ENCODE measurements at regions not wholly inside any gene's neighbourhood (a gene's known extent, or its start where the extent isn't known, plus 50 kb on each side); places are given as distances from the start of the nearest gene placed in this dataset.

DNA sequence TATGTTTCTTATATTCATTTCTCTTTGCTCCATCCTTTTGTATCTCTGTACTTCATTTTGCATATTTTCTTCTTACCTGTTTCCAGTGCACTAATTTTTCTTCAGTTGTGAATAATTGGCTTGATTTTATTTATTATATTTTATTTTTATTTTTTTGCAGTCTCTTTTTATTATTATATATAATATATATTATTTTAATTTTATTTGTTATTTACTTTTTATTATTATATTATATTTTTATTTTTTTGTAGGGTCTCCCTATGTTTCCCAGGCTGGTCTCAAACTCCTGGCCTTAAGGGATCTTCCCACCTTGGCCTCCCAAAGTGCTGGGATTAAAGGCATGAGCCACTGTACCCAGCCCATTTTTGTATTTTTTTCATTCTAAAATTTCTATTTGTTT lies 213.1 kb upstream of the TSC22D2 start:
- Mint-ChIP-seq H3K27me3 (ENCODE audit: low read depth) (peaks cover 18% of the 10 kb centered on the region), H3K9me3 (no peaks in the 10 kb centered on the region), H3K4me3 (no peak overlapping the region), H3K4me1 (ENCODE audit: low read depth) (no peaks in the 10 kb centered on the region), H3K36me3 (ENCODE audit: low read depth) (no peaks in the 10 kb centered on the region), H3K27ac (no peak overlapping the region)

DNA sequence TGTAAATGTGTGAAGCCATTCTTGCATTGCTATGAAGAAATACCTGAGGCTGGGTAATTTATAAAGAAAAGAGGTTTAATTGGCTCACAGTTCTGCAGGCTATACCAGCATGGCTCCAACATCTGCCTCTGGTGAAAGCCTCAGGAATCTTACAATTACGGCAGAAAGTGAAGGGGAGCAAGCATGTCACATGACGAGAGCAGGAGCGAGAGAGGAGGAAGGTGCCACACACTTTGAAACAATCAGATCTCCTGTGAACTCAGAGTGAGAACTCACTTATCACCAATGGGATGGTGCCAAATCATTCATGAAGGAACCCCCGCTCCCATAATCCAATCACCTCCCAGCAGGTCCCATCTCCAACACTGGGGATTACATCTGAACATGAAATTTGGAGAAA lies 213.6 kb upstream of the TSC22D2 start:
- Mint-ChIP-seq H3K36me3 (ENCODE audit: low read depth) (no peaks in the 10 kb centered on the region), H3K27me3 (ENCODE audit: low read depth) (peaks cover 15% of the 10 kb centered on the region), H3K4me3 (no peak overlapping the region), H3K9me3 (no peaks in the 10 kb centered on the region), H3K4me1 (ENCODE audit: low read depth) (no peaks in the 10 kb centered on the region), H3K27ac (no peak overlapping the region)

DNA sequence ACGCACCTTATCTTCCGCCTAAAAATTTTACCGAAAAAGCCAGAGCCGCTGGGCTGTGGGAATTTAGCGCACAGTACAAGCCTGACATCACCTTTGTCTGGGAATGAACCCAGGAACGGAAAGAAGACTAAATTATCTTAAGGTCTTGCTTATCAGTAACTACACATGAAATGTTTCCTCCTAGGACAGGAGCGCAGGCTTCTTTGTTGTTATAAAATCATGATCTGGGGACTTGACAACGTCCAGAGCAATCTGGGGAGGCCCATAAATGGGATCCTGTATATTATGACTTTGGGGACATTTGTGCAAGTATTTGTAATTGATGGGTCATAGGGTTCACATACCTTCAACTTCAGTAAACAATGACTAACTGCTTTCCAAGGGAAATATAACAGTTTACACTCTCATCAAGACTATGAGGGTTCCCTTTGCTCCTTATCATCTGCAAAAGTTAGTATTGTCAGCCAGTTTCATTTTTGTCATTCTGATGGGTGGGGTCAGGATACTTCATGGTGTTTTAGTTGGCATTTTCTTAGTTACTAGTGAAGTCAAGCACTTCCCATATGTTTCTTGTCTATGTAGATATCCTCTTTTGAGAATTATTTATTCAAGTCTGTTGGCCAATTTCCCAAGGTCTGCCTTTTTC lies 213.9 kb upstream of the PFN2 start:
- H3K27ac Mint-ChIP-seq: no peak overlapping the region
- peaks cover 13% of the 10 kb centered on the region for H3K27me3 Mint-ChIP-seq (ENCODE audit: low read depth)
- H3K9me3 Mint-ChIP-seq: no peaks in the 10 kb centered on the region
- no peaks in the 10 kb centered on the region for H3K4me1 Mint-ChIP-seq (ENCODE audit: low read depth)
- H3K36me3 Mint-ChIP-seq (ENCODE audit: low read depth): no peaks in the 10 kb centered on the region
- H3K4me3 Mint-ChIP-seq: no peak overlapping the region

DNA sequence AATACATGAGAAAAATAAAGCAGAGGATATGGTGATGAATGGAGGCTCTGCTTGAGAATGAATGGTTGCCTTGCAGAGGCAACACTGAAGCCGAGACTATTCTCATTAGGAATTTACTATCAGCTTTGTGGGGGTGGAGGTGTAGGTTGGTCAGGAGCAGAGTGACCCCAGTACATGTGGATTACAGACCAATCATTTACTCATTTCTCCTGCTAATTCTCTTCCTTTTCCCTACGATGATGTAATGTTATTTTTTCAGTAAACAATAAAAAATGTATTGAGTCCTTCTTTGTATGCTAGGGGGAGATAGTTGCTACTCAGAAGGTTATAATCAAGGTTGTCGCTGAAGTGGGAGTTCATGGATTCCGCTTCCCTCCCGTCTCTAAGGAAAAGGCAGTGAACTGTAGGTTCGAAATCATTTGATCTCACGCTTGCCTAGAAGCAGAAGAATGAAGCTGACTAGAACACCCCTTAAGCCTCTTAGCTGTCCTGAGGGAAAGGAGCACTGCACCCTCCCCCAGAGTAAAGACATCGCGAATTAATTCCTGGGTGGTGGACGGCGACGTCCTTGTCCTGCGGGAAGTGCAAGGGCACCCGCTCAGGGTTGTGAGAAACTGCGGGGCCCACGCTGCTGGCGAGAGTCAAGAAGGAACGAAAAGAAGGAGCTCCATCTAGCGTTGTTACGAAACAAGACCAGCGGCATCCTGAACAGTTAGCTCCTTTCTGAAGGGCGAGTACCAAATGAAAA lies 213.2 kb upstream of the PFN2 start:
- H3K27ac Mint-ChIP-seq: no peak overlapping the region
- H3K9me3 Mint-ChIP-seq: no peaks in the 10 kb centered on the region
- no peaks in the 10 kb centered on the region for H3K4me1 Mint-ChIP-seq (ENCODE audit: low read depth)
- no peaks in the 10 kb centered on the region for H3K36me3 Mint-ChIP-seq (ENCODE audit: low read depth)
- H3K27me3 Mint-ChIP-seq (ENCODE audit: low read depth): peaks cover 10% of the 10 kb centered on the region
- H3K4me3 Mint-ChIP-seq: no peak overlapping the region

DNA sequence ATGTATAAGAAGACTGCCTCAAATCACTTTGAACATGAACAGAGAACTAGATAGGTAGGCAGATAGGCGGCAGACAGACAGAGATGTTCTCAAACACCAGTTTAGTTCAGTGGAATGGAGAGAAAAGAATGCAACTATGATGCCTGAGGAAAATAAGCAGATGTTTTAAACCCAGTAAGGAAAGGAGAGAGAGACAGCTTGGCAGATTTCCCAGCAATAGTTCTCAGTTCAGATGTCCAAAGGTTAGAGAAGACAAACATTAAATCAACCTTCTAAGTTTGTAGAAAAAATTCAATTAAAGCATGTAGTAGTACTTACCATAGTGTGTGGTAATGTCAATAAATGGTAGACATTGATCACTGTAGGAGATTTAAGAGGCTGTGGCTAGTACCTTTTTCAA lies 209.6 kb upstream of the PFN2 start:
- Mint-ChIP-seq H3K4me3 (no peak overlapping the region), H3K9me3 (no peaks in the 10 kb centered on the region), H3K36me3 (ENCODE audit: low read depth) (no peaks in the 10 kb centered on the region), H3K4me1 (ENCODE audit: low read depth) (no peaks in the 10 kb centered on the region), H3K27me3 (ENCODE audit: low read depth) (no peaks in the 10 kb centered on the region), H3K27ac (no peak overlapping the region)

DNA sequence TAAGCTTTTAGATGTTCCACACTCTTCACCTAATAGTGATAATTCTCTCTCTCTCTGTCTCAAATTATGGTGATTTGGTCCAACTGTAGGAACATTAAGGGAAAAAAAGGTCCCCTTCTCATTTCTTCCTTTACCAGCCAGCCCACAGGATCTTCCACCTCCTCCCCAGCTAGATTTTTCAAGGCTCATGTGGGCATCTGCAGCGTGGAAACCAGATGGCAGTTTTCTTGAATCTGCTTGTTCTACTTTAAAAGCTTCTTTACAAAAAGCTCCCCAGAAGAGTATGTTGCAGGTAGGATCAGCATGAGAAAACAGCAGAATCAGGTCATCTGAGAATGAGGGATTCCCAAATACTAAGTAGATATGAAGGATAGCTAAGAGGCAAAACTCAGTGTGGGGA lies 208.6 kb upstream of the PFN2 start:
- no peaks in the 10 kb centered on the region for H3K36me3 Mint-ChIP-seq (ENCODE audit: low read depth)
- H3K27me3 Mint-ChIP-seq (ENCODE audit: low read depth): peaks cover 6% of the 10 kb centered on the region
- H3K4me1 Mint-ChIP-seq (ENCODE audit: low read depth): no peaks in the 10 kb centered on the region

DNA sequence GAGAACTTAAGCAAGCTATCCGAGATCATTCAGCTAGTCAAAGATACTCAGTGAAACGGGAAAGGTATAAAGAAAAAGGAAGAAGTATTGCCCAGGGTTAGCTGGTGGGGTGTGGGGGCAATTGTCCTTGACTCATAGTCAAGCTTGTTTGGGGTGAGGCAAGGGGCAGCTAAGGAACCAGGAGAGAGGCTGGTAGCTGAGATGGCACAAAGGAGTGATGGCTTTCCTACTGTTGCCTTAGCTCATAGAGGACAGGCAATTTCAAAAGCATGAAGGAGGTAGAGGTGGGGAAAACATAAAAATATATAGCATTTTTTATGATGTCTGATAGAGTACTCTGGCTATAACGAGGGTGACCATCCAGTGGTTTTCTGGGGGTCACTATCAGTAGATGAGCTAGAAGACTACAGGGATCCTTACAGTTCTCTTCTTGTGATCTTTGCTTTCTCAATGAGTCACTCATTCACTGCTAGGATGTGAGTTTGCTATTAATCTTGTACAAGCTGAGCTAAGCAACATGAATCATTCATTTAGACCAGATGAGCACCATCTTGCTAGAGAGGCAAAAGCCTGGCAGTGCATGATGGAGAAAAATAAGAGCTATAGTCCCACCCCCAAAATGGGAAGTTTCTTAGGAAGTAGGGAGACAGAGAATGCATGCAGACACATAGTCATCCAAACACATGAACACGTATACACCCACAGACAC lies 207.1 kb upstream of the PFN2 start:
- peaks cover 6% of the 10 kb centered on the region for H3K27me3 Mint-ChIP-seq (ENCODE audit: low read depth)
- no peak overlapping the region for H3K4me3 Mint-ChIP-seq
- no peaks in the 10 kb centered on the region for H3K9me3 Mint-ChIP-seq
- no peak overlapping the region for H3K27ac Mint-ChIP-seq
- H3K4me1 Mint-ChIP-seq (ENCODE audit: low read depth): no peaks in the 10 kb centered on the region
- no peaks in the 10 kb centered on the region for H3K36me3 Mint-ChIP-seq (ENCODE audit: low read depth)

More for the DNA sequence above, 208.6 kb upstream of the PFN2 start:
- Mint-ChIP-seq H3K4me3 (no peak overlapping the region), H3K9me3 (no peaks in the 10 kb centered on the region), H3K27ac (no peak overlapping the region)

DNA sequence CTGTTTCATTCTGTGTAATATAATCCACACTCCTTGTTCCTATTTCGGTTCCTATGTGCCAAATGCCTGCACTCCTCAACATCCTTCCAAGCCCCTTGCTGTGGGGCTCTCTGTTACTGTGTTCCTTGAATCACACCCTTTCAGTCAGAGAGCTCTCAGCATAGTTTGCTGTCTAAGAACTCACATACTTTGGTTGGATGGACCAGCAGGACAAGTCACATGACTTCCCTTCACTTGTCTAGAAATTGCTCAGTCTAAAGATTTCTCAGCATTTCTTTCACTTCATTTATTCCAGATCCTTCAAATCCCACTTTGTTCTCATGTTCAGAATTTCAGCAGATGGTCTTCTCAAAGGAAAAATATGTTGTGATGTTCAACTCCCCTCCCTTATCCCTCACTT lies 203.5 kb upstream of the PFN2 start:
- H3K27ac Mint-ChIP-seq: no peak overlapping the region
- H3K27me3 Mint-ChIP-seq (ENCODE audit: low read depth): peaks cover 6% of the 10 kb centered on the region
- no peaks in the 10 kb centered on the region for H3K4me1 Mint-ChIP-seq (ENCODE audit: low read depth)
- no peaks in the 10 kb centered on the region for H3K36me3 Mint-ChIP-seq (ENCODE audit: low read depth)
- H3K9me3 Mint-ChIP-seq: no peaks in the 10 kb centered on the region
- H3K4me3 Mint-ChIP-seq: no peak overlapping the region

DNA sequence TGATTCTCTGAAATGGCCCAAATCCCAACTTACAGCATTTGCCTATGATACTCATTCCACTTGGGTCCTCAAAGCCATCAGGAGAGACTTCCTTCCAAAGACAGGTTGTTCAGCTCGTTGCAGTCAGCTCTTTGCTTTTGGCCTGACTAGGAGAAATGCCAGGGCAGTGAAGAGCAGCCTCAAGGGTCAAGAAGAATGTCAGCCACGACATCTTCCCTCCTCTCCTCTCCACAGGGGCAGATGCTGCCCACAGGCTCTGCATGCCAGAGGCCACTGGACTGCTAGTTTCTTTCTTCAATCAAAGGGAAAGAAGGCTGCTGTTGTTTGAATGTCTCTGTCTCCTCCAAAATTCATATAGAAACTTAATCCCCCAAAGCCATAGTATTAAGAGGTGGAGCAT lies 201.7 kb upstream of the PFN2 start:
- no peaks in the 10 kb centered on the region for H3K9me3 Mint-ChIP-seq
- H3K27me3 Mint-ChIP-seq (ENCODE audit: low read depth): peaks cover 6% of the 10 kb centered on the region
- no peak overlapping the region for H3K27ac Mint-ChIP-seq
- H3K4me3 Mint-ChIP-seq: no peak overlapping the region
- no peaks in the 10 kb centered on the region for H3K36me3 Mint-ChIP-seq (ENCODE audit: low read depth)
- no peaks in the 10 kb centered on the region for H3K4me1 Mint-ChIP-seq (ENCODE audit: low read depth)

DNA sequence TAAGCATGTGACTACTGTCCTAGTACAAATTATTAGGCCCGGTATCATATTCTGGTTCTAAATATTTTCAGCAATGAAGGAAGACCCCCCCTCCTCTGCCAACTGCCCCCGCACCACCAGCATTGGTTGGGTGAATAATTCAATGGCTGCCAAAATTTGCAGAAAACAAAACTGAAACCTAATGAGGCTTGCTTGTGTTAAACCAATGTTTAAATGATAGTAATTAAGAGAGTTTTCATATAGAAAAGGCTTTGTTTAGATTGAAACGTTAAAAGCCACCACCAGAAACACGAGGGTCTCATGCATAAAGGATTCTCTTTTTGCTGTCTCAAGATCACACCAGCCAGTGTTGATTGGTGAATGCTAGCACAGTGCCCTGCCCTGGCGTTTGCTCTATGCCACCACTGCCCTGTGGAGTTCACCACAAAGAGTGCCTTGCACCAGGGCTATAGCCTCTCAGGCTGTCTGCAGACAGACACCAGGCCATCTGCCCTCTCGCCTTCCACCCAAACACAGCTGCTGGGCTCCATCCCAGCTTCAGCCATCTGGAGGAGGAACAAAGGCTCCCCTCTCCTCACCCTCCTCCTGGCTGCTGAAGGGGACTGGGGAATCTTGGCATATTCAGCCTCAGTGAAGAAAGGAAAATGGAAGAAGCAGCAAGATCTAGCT lies 200.3 kb upstream of the PFN2 start:
- Mint-ChIP-seq H3K27me3 (ENCODE audit: low read depth) (peaks cover 6% of the 10 kb centered on the region), H3K36me3 (ENCODE audit: low read depth) (no peaks in the 10 kb centered on the region), H3K4me3 (no peak overlapping the region), H3K27ac (no peak overlapping the region), H3K4me1 (ENCODE audit: low read depth) (no peaks in the 10 kb centered on the region), H3K9me3 (no peaks in the 10 kb centered on the region)

DNA sequence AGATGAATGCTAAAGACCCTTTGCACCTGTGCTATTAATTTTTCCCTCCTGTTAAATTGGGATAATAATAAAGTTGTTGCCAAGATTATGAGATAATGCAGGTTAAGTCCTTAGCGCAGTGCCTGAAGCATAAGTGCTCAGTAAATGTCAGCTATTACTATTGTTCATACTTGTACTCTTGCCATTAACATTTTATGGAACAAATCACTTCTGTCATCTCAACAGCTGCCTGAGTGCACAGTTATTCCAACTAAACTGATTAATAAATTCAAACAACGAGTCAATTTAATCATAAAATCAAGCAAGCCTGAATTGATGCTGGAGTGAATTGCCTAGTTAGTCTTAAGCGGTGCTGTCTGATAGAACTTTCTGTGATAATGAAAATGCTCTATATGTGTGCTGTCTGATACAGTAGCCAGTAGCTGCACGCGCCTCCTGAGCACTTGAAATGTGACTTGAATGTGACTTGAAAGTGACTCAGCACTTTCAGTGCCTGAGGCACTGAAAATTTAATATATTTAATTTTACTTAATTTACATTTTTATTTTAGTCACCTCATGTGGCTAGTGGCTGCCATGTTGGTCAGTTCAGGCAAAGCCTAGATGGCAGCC lies 198.7 kb upstream of the PFN2 start:
- Mint-ChIP-seq H3K27me3 (ENCODE audit: low read depth) (peaks cover 5% of the 10 kb centered on the region), H3K9me3 (no peaks in the 10 kb centered on the region), H3K27ac (no peak overlapping the region), H3K4me3 (no peak overlapping the region), H3K4me1 (ENCODE audit: low read depth) (no peaks in the 10 kb centered on the region), H3K36me3 (ENCODE audit: low read depth) (no peaks in the 10 kb centered on the region)

DNA sequence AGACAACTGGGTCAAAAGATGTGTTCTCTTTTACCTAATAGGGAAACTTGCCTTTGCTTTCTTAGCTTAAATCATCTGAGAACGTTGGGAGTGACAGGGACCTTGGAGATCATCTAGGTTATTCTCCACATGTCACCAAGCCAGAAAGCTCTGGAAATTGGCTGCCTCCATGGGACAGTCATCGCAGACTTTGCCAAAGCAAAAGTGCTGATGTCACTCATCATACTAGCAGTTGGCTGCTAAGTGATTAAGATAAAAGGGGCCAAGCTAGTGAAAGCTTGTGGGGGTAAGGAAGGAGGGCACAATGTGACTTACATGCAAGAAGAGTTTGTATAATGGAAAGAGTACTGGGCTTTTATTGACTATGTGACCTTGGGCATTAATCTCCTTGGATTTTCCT lies 198.0 kb upstream of the PFN2 start:
- Mint-ChIP-seq H3K36me3 (ENCODE audit: low read depth) (no peaks in the 10 kb centered on the region), H3K27ac (no peak overlapping the region), H3K9me3 (no peaks in the 10 kb centered on the region), H3K4me3 (no peak overlapping the region), H3K27me3 (ENCODE audit: low read depth) (peaks cover 4% of the 10 kb centered on the region), H3K4me1 (ENCODE audit: low read depth) (no peaks in the 10 kb centered on the region)

DNA sequence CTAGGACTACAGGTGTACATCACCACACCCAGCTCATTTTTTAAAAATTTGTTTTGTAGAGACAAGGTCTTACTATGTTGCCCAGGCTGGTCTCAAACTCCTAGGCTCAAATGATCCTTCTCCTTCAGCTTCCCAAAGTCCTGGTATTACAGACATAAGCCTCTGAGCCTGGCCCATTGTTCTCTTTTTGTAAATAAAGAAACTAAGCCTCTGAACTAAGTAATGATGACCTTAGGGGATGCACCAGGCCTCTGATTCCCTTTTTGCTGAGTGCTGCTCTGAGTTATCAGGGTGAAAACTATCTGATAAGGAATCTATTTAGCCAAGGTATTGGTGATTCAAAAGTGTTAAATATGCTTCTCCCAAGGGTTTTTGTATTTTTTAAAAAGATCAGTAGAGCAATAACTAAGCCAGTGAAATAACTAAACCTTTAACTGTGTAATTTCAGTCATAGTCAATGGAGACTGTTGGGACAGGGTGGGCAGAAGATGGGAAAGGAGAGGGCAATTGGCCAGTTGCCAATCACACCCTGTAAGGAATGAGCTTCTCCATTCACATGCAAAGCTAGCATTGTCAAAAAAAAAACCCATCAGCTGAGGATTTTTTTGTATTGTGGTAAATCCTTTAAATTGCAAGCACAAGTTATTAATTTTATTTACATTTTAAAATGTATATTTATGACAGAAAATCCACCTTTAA lies 194.8 kb upstream of the PFN2 start:
- Mint-ChIP-seq H3K9me3 (no peaks in the 10 kb centered on the region), H3K36me3 (ENCODE audit: low read depth) (no peaks in the 10 kb centered on the region), H3K27me3 (ENCODE audit: low read depth) (peaks cover 14% of the 10 kb centered on the region), H3K4me1 (ENCODE audit: low read depth) (no peaks in the 10 kb centered on the region), H3K27ac (no peak overlapping the region), H3K4me3 (no peak overlapping the region)

DNA sequence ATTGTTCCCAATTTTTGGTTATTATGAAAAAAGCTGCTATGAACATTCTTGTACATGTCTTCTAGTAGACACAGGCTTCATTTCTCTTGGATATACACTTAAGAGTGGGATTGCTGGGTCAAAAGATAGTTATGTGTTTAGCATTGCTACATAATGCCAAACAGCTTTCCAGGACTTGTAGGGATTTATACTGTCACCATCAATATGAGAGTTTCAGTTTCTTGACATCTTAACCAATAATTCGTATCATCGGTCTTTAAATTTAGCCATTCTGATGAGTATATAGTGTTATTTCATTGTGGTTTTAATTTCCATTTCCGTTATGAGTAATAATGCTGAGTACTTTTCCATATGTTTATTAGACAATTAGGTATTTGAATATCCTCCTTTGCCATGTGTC lies 190.3 kb upstream of the PFN2 start:
- Mint-ChIP-seq H3K4me3 (no peak overlapping the region), H3K27me3 (ENCODE audit: low read depth) (peaks cover 14% of the 10 kb centered on the region), H3K27ac (no peak overlapping the region), H3K4me1 (ENCODE audit: low read depth) (no peaks in the 10 kb centered on the region), H3K36me3 (ENCODE audit: low read depth) (no peaks in the 10 kb centered on the region), H3K9me3 (no peaks in the 10 kb centered on the region)
